WTC11 (cell line): ENCODE measurements at regions not wholly inside any gene's neighbourhood (a gene's known extent, or its start where the extent isn't known, plus 50 kb on each side); places are given as distances from the start of the nearest gene placed in this dataset.

Source experiments
- ARID4B ChIP-seq: sonication (generic); formaldehyde crosslinking; IDR thresholded peaks from 2 replicates; pipeline ENCODE4 v1.8.0; 2023; ENCODE audit warnings: missing genetic modification reagents, mild to moderate bottlenecking, borderline replicate concordance
- ATF2 ChIP-seq: sonication (generic); formaldehyde crosslinking; IDR thresholded peaks from 2 replicates; pipeline ENCODE4 v1.8.1; 2022; ENCODE audit warnings: low read depth, missing genetic modification reagents, borderline replicate concordance
- CTCF ChIP-seq: fragments of 200-600 bp; IDR thresholded peaks from 2 replicates; pipeline ENCODE4 v1.8.0; 2022; ENCODE audit warnings: antibody characterized with exemption
- E2F5 ChIP-seq: sonication (generic); formaldehyde crosslinking; IDR thresholded peaks from 2 replicates; pipeline ENCODE4 v1.8.1; 2022; ENCODE audit warnings: mild to moderate bottlenecking, moderate library complexity, missing genetic modification reagents
- ELF4 ChIP-seq: sonication (generic); formaldehyde crosslinking; IDR thresholded peaks from 2 replicates; pipeline ENCODE4 v1.8.1; 2022; ENCODE audit warnings: low read depth, mild to moderate bottlenecking, moderate library complexity, missing genetic modification reagents
- NR3C1 ChIP-seq: sonication (generic); formaldehyde crosslinking; conservative IDR thresholded peaks from 2 replicates; pipeline ENCODE4 v1.8.1; 2023; ENCODE audit warnings: low read depth, mild to moderate bottlenecking, missing genetic modification reagents
- TCF7 ChIP-seq: sonication (generic); formaldehyde crosslinking; IDR thresholded peaks from 2 replicates; pipeline ENCODE4 v1.8.0; 2022; ENCODE audit warnings: mild to moderate bottlenecking, low read depth, missing genetic modification reagents, moderate library complexity
- TP53 ChIP-seq: sonication (generic); formaldehyde crosslinking; IDR thresholded peaks from 2 replicates; pipeline ENCODE4 v1.8.1; 2023; ENCODE audit warnings: mild to moderate bottlenecking, missing genetic modification reagents
- ZNF121 ChIP-seq: sonication (generic); formaldehyde crosslinking; IDR thresholded peaks from 2 replicates; pipeline ENCODE4 v1.8.0; 2023; ENCODE audit warnings: missing genetic modification reagents
- TF ChIP-seq, protein P1 (sequence below): sonication (generic); formaldehyde crosslinking; IDR thresholded peaks from 2 replicates; pipeline ENCODE4 v1.8.0; 2022; ENCODE audit warnings: mild to moderate bottlenecking, missing genetic modification reagents
- TF ChIP-seq, protein P2 (sequence below): sonication (generic); formaldehyde crosslinking; IDR thresholded peaks from 2 replicates; pipeline ENCODE4 v1.8.1; 2023; ENCODE audit warnings: mild to moderate bottlenecking, missing genetic modification reagents, moderate library complexity

- TF ChIP-seq ATF2 (CRISPR knock-in tag) (no peak), E2F5 (no peak), CTCF (no peak), NR3C1 (CRISPR knock-in tag) (no peak), TP53 (no peak), ARID4B (CRISPR knock-in tag) (no peak), ELF4 (CRISPR knock-in tag) (no peak), ZNF121 (CRISPR knock-in tag) (no peak), TCF7 (CRISPR knock-in tag) (no peak)
- TF ChIP-seq, protein P1, sequence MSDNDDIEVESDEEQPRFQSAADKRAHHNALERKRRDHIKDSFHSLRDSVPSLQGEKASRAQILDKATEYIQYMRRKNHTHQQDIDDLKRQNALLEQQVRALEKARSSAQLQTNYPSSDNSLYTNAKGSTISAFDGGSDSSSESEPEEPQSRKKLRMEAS (CRISPR knock-in tag): no peak
- TF ChIP-seq, protein P2, sequence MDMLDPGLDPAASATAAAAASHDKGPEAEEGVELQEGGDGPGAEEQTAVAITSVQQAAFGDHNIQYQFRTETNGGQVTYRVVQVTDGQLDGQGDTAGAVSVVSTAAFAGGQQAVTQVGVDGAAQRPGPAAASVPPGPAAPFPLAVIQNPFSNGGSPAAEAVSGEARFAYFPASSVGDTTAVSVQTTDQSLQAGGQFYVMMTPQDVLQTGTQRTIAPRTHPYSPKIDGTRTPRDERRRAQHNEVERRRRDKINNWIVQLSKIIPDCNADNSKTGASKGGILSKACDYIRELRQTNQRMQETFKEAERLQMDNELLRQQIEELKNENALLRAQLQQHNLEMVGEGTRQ: no peak
These were observed 547.9 kb upstream of the ID2 start for GRCh38 chr2:8133913-8134472.
